GM19351 (cell line): ENCODE measurements at regions not wholly inside any gene's neighbourhood (a gene's known extent, or its start where the extent isn't known, plus 50 kb on each side); places are given as distances from the start of the nearest gene placed in this dataset.

Experiments used
- ATAC-seq: cut with Tn5 transposase; IDR thresholded peaks from one replicate; pipeline ENCODE4 v1.9.1; 2021; ENCODE audit warnings: mild to moderate bottlenecking, moderate library complexity; ENCODE audit not compliant: unreplicated experiment

GRCh38 chr1:216788671-216789070, 65.4 kb upstream of the ESRRG start:
- no peak for ATAC-seq

GRCh38 chr1:216785737-216786136, 62.5 kb upstream of the ESRRG start:
- no peak for ATAC-seq

GRCh38 chr1:216785221-216785620, 62.0 kb upstream of the ESRRG start:
- no peak for ATAC-seq

- ATAC-seq: no peak
Measured at GRCh38 chr1:216779686-216780085, 56.5 kb upstream of the ESRRG start.

- no peak for ATAC-seq
Measured at GRCh38 chr1:216778737-216779136, 55.5 kb upstream of the ESRRG start.

GRCh38 chr1:216777148-216777547, 53.9 kb upstream of the ESRRG start:
- ATAC-seq: no peak
